Upper lobe of left lung (tissue), 6 donors: ENCODE measurements at regions not wholly inside any gene's neighbourhood (a gene's known extent, or its start where the extent isn't known, plus 50 kb on each side); places are given as distances from the start of the nearest gene placed in this dataset.

Source experiments
- ATAC-seq, 2 donors: fragments of 200-7000 bp; cut with Tn5 transposase; one replicate each; pipeline ENCODE4 v1.9.1; 2022; ENCODE audit warnings: mild to moderate bottlenecking in 2 of 2, moderate library complexity in 2 of 2; ENCODE audit not compliant: low FRiP score in 2 of 2
- DNase-seq, 2 donors: peaks; one replicate each; pipeline ENCODE4 v3.0.0-alpha.2; 2019 to 2020
- H3K27ac ChIP-seq, 4 donors: fragments of 200-600 bp; sonication (generic); one replicate each; pipeline ENCODE4 v1.5.1; 2016 to 2019
- H3K27me3 ChIP-seq, 4 donors: fragments of 200-600 bp; sonication (generic); one replicate each; pipeline ENCODE4 v1.5.1; 2017 to 2019
- H3K36me3 ChIP-seq, 4 donors: fragments of 200-600 bp; sonication (generic); one replicate each; pipeline ENCODE4 v1.5.1; 2016 to 2019
- H3K4me1 ChIP-seq, 4 donors: fragments of 200-600 bp; sonication (generic); one replicate each; pipeline ENCODE4 v1.5.1; 2018 to 2019
- H3K4me3 ChIP-seq, 4 donors: fragments of 200-600 bp; sonication (generic); one replicate each; pipeline ENCODE4 v1.5.1; 2017 to 2019; ENCODE audit warnings: mild to moderate bottlenecking in 2 of 4, moderate library complexity in 1 of 4
- H3K9me3 ChIP-seq, 4 donors: fragments of 200-600 bp; sonication (generic); one replicate each; pipeline ENCODE4 v1.5.1; 2018 to 2019
- EP300 ChIP-seq, 4 donors: sonication (generic); formaldehyde crosslinking; IDR thresholded peaks; one replicate each; pipeline ENCODE4 v1.5.1; 2017; ENCODE audit warnings: antibody characterized with exemption in 4 of 4, control low read depth in 2 of 4
- POLR2A ChIP-seq, 4 donors: fragments of 450-650 bp; IDR thresholded peaks; one replicate each; pipeline ENCODE4 v1.5.1; 2016 to 2017; ENCODE audit warnings: antibody characterized with exemption in 4 of 4, mild to moderate bottlenecking in 2 of 4
- POLR2AphosphoS5 ChIP-seq, 2 donors: sonication (generic); formaldehyde crosslinking; IDR thresholded peaks; one replicate each; pipeline ENCODE4 v1.5.1; 2017; ENCODE audit warnings: antibody characterized with exemption in 2 of 2
- WGBS, 2 donors: methylation state at CpG; one replicate each; pipeline ENCODE4 v1.1.5; 2017 to 2018; 5-methylcytosine and 5-hydroxymethylcytosine counted together
- TF ChIP-seq, protein P1 (sequence below), 6 experiments: fragments of 450-650 bp in 4 of 6; fragments of 200-600 bp in 2 of 6; sonication (generic) in 2 of 6; IDR thresholded peaks; one replicate each; pipeline ENCODE4 v1.5.1; 2016 to 2019; ENCODE audit warnings: antibody characterized with exemption in 6 of 6
- donor health status: DM: no; HTN: no; CAD: no; lungs with moderate emphysema.
- donor health status: DM: no; HTN: yes; CAD: no; lungs with severe emphysema.

DNA sequence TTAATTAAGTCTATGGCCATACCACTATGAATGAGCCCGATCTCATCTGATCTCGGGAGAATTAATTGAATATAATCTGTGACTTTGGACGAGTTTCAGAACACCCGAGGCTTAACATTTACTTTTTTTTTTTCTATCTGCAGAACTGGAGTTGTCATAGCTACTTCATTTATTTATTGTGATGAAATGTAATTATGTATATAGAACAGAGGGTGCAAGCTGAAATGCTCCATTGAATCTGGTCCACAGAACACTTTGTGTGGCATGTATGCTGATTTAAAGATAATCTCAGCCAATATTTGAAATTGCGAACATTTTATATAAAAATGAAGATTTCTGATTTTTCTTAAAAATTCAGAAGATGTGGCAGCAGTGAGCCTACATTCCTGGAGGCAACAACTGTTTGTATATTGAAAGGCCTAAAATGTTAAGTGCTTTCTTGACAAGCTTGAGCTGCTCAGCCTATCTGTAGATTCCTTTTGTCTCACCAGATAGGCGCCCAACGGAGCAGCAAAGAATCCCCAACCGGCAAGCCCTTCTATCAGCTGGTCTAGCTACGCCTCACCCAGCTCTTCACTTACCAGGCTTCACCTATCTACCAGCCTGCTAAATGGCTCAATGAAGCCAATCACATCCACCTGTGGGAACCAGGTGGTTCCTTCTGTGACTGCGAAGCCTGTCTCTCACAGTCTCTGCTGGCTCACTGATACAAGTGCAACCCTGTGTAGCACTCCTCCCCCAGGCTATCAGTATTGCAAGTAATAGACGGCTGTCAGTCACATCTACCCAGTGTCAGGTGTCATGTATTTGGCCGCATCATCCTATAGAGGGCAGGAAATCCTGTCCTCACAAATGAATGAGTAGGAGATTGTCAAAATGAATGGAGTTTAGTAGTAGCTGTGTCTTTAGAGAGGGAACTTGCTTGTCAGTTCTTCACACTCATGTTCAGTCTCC is 170.6 kb upstream of the MRPS30 start:
- DNase-seq = no peak
- H3K27ac ChIP-seq = no peak overlapping the region
- no peaks in the 10 kb centered on the region for H3K9me3 ChIP-seq
- H3K27me3 ChIP-seq = no peaks in the 10 kb centered on the region
- TF ChIP-seq POLR2A (IDR thresholded peaks at IDR 0.05) = no peak
- TF ChIP-seq POLR2AphosphoS5 (IDR thresholded peaks at IDR 0.05) = no peak
- TF ChIP-seq, protein P1, sequence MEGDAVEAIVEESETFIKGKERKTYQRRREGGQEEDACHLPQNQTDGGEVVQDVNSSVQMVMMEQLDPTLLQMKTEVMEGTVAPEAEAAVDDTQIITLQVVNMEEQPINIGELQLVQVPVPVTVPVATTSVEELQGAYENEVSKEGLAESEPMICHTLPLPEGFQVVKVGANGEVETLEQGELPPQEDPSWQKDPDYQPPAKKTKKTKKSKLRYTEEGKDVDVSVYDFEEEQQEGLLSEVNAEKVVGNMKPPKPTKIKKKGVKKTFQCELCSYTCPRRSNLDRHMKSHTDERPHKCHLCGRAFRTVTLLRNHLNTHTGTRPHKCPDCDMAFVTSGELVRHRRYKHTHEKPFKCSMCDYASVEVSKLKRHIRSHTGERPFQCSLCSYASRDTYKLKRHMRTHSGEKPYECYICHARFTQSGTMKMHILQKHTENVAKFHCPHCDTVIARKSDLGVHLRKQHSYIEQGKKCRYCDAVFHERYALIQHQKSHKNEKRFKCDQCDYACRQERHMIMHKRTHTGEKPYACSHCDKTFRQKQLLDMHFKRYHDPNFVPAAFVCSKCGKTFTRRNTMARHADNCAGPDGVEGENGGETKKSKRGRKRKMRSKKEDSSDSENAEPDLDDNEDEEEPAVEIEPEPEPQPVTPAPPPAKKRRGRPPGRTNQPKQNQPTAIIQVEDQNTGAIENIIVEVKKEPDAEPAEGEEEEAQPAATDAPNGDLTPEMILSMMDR (IDR thresholded peaks at IDR 0.05) = no peak
- TF ChIP-seq EP300 (IDR thresholded peaks at IDR 0.05) = no peak
- H3K36me3 ChIP-seq = no peaks in the 10 kb centered on the region
- 79 to 82% methylated on average over 12 of the region's 12 CpGs for WGBS, 2 donors
- no peaks in the 10 kb centered on the region for H3K4me1 ChIP-seq
- H3K4me3 ChIP-seq = no peak overlapping the region
- no peak for ATAC-seq

DNA sequence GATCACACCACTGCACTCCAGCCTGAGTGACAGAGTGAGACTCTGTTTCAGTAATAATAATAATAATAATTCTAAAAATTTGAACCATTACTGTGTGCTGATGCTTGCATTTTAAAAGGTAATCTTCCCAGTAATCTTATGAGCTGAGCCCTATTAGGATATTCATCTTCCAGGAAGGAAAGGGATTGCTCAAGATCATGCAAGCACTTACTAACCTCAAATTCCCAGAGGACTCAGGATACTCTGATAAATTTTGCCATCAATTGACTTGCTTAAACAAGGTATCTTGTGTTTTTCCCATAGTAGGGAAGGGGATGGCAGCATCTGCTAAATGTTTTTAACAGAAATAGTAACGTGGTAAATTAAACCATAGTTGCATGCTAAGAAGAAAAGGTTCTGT is 176.4 kb upstream of the MRPS30 start:
- 83 to 88% methylated on average over 1 of the region's 1 CpG for WGBS, 2 donors
- DNase-seq (no peak), ATAC-seq (no peak)
- Histone ChIP-seq H3K4me3 (no peak overlapping the region), H3K27ac (no peak overlapping the region), H3K4me1 (no peaks in the 10 kb centered on the region), H3K36me3 (no peaks in the 10 kb centered on the region), H3K27me3 (no peaks in the 10 kb centered on the region), H3K9me3 (no peaks in the 10 kb centered on the region)
- TF ChIP-seq EP300 (IDR thresholded peaks at IDR 0.05) = no peak
- TF ChIP-seq, protein P1 (IDR thresholded peaks at IDR 0.05) = no peak
- TF ChIP-seq POLR2AphosphoS5 (IDR thresholded peaks at IDR 0.05) = no peak
- no peak for TF ChIP-seq POLR2A (IDR thresholded peaks at IDR 0.05)

- H3K27me3 ChIP-seq = no peaks in the 10 kb centered on the region
- no peaks in the 10 kb centered on the region for H3K9me3 ChIP-seq
- no peak overlapping the region for H3K27ac ChIP-seq
- no peaks in the 10 kb centered on the region for H3K4me1 ChIP-seq
- H3K4me3 ChIP-seq = no peak overlapping the region
- H3K36me3 ChIP-seq = no peaks in the 10 kb centered on the region
- DNase-seq (no peak), ATAC-seq (no peak)
- TF ChIP-seq EP300 (IDR thresholded peaks at IDR 0.05) (no peak), POLR2AphosphoS5 (IDR thresholded peaks at IDR 0.05) (no peak), POLR2A (IDR thresholded peaks at IDR 0.05) (no peak)
- TF ChIP-seq, protein P1 (IDR thresholded peaks at IDR 0.05) = no peak
Measured at GRCh38 chr5:44626846-44627245, 181.9 kb upstream of the MRPS30 start.

GRCh38 chr5:44622331-44622730 is 186.4 kb upstream of the MRPS30 start:
- no peak for TF ChIP-seq POLR2AphosphoS5 (IDR thresholded peaks at IDR 0.05)
- no peaks in the 10 kb centered on the region for H3K4me1 ChIP-seq
- 78 to 82% methylated on average over 4 of the region's 4 CpGs for WGBS, 2 donors
- H3K4me3 ChIP-seq = no peak overlapping the region
- H3K36me3 ChIP-seq = no peaks in the 10 kb centered on the region
- H3K9me3 ChIP-seq = no peaks in the 10 kb centered on the region
- DNase-seq (no peak), ATAC-seq (no peak)
- no peaks in the 10 kb centered on the region for H3K27me3 ChIP-seq
- no peak overlapping the region for H3K27ac ChIP-seq

GRCh38 chr5:44619875-44620610 is 188.7 kb upstream of the MRPS30 start:
- Histone ChIP-seq H3K9me3 (no peaks in the 10 kb centered on the region), H3K36me3 (no peaks in the 10 kb centered on the region)
- no peak for ATAC-seq

More at GRCh38 chr5:44619875-44620610, 188.7 kb upstream of the MRPS30 start:
- Histone ChIP-seq H3K27ac (no peak overlapping the region), H3K4me1 (no peaks in the 10 kb centered on the region), H3K27me3 (no peaks in the 10 kb centered on the region), H3K4me3 (no peak overlapping the region)
- no peak for DNase-seq
- TF ChIP-seq EP300 (IDR thresholded peaks at IDR 0.05) (no peak), POLR2AphosphoS5 (IDR thresholded peaks at IDR 0.05) (no peak), POLR2A (IDR thresholded peaks at IDR 0.05) (no peak)
- TF ChIP-seq, protein P1 (IDR thresholded peaks at IDR 0.05) = no peak
- 86 to 91% methylated on average over 3 of the region's 3 CpGs for WGBS, 2 donors
